MCF 10A (cell line): ENCODE measurements at regions not wholly inside any gene's neighbourhood (a gene's known extent, or its start where the extent isn't known, plus 50 kb on each side); places are given as distances from the start of the nearest gene placed in this dataset.

Source experiments
- BruUV-seq: library from RNA; stranded (reverse); fragments of 400-500 nt; replicated peaks from 2 replicates; lab custom pipeline; 2021; lab: Mats Ljungman, UMichigan
- CTCF ChIA-PET: fragments of 300-600 bp; sonication (Branson Sonifier 250); formaldehyde crosslinking; extraction: SDS; loops from one replicate; lab custom pipeline; 2021; ENCODE audit warnings: antibody characterized with exemption, inconsistent platforms; lab: Yijun Ruan, JAX
- POLR2A ChIA-PET: fragments of 300-600, 350-650 bp; sonication (Branson Sonifier 250); formaldehyde crosslinking; extraction: SDS; loops from one replicate; lab custom pipeline; 2020; ENCODE audit warnings: antibody characterized with exemption, inconsistent platforms; lab: Yijun Ruan, JAX
- DNase-seq: peaks from one replicate; pipeline ENCODE4 v3.0.0-alpha.2; 2018; ENCODE audit not compliant: unreplicated experiment
- H3K27ac Mint-ChIP-seq: one replicate; pipeline ENCODE4 v1.8.0; 2022; ENCODE audit warnings: mild to moderate bottlenecking, low read depth, mixed read lengths; ENCODE audit not compliant: unreplicated experiment
- H3K27me3 Mint-ChIP-seq: one replicate; pipeline ENCODE4 v1.8.0; 2022; ENCODE audit warnings: mixed read lengths; ENCODE audit not compliant: insufficient read depth, unreplicated experiment
- H3K36me3 Mint-ChIP-seq: one replicate; pipeline ENCODE4 v1.8.0; 2022; ENCODE audit warnings: mild to moderate bottlenecking, moderate library complexity, mixed read lengths; ENCODE audit not compliant: insufficient read depth, unreplicated experiment
- H3K4me1 Mint-ChIP-seq: one replicate; pipeline ENCODE4 v1.8.0; 2022; ENCODE audit warnings: mixed read lengths; ENCODE audit not compliant: insufficient read depth, unreplicated experiment
- H3K4me3 Mint-ChIP-seq: one replicate; pipeline ENCODE4 v1.8.0; 2022; ENCODE audit warnings: mild to moderate bottlenecking, moderate library complexity, mixed read lengths; ENCODE audit not compliant: unreplicated experiment
- H3K9me3 Mint-ChIP-seq: one replicate; pipeline ENCODE4 v1.8.0; 2022; ENCODE audit warnings: mixed read lengths; ENCODE audit not compliant: unreplicated experiment
- CTCF ChIP-seq: fragments of 200-600 bp; IDR thresholded peaks from one replicate; pipeline ENCODE4 v1.8.0; 2022; ENCODE audit warnings: antibody characterized with exemption, mild to moderate bottlenecking; ENCODE audit not compliant: unreplicated experiment
- intact Hi-C: fragments of 100-400 bp; cut with micrococcal nuclease; formaldehyde crosslinking; loops from 2 replicates; pipeline ENCODE4 v1.14.1; 2022

- H3K4me3 Mint-ChIP-seq = no peak overlapping the region
- H3K9me3 Mint-ChIP-seq = no peaks in the 10 kb centered on the region
- no peak for TF ChIP-seq CTCF
- ChIA-PET POLR2A (no interaction called here), CTCF (no interaction called here)
- H3K27me3 Mint-ChIP-seq = peaks cover 16% of the 10 kb centered on the region
- H3K4me1 Mint-ChIP-seq = peaks cover 4% of the 10 kb centered on the region
- H3K27ac Mint-ChIP-seq = no peak overlapping the region
- BruUV-seq = no TSS peak
- DNase-seq = no peak
- no peaks in the 10 kb centered on the region for H3K36me3 Mint-ChIP-seq
- intact Hi-C loops = no loop called here
These were observed 257.7 kb upstream of the PLET1 start for GRCh38 chr11:112518371-112518770.

- DNase-seq = no peak
- POLR2A ChIA-PET = no interaction called here
- no peaks in the 10 kb centered on the region for H3K36me3 Mint-ChIP-seq
- CTCF ChIA-PET = no interaction called here
- peaks cover 8% of the 10 kb centered on the region for H3K4me1 Mint-ChIP-seq
- intact Hi-C loops = no loop called here
- peaks cover 2% of the 10 kb centered on the region for H3K27me3 Mint-ChIP-seq
- no peak for TF ChIP-seq CTCF
- no TSS peak for BruUV-seq
- no peak overlapping the region for H3K27ac Mint-ChIP-seq
- H3K4me3 Mint-ChIP-seq = no peak overlapping the region
- no peaks in the 10 kb centered on the region for H3K9me3 Mint-ChIP-seq
These were observed 259.1 kb upstream of the PLET1 start for GRCh38 chr11:112519751-112520150.

GRCh38 chr11:112520354-112520753 lies 259.7 kb upstream of the PLET1 start:
- peaks cover 13% of the 10 kb centered on the region for H3K4me1 Mint-ChIP-seq
- no peaks in the 10 kb centered on the region for H3K27me3 Mint-ChIP-seq
- POLR2A ChIA-PET = no interaction called here
- no peak for TF ChIP-seq CTCF
- no peak for DNase-seq
- BruUV-seq = no TSS peak
- H3K36me3 Mint-ChIP-seq = no peaks in the 10 kb centered on the region
- H3K9me3 Mint-ChIP-seq = no peaks in the 10 kb centered on the region
- intact Hi-C loops = no loop called here
- H3K4me3 Mint-ChIP-seq = no peak overlapping the region
- CTCF ChIA-PET = interaction anchor here (1.1 to 1.5 kb wide), 2 partner anchors 227 to 275 kb away, joined by 3 to 4 read pairs; no protein-coding TSS in a partner anchor
- H3K27ac Mint-ChIP-seq = no peak overlapping the region

GRCh38 chr11:112522536-112522935 lies 261.9 kb upstream of the PLET1 start:
- Mint-ChIP-seq H3K4me1 (peaks cover 30% of the 10 kb centered on the region), H3K4me3 (no peak overlapping the region), H3K9me3 (no peaks in the 10 kb centered on the region), H3K27ac (no peak overlapping the region), H3K36me3 (no peaks in the 10 kb centered on the region), H3K27me3 (peaks cover 5% of the 10 kb centered on the region)
- ChIA-PET CTCF (interaction anchor here (0.6 kb wide), 1 partner anchor 242 kb away, joined by 3 read pairs; no protein-coding TSS in a partner anchor), POLR2A (interaction anchor here (2.0 kb wide), 1 partner anchor 11 kb away, joined by 7 read pairs; no protein-coding TSS in a partner anchor)
- no peak for DNase-seq
- no peak for TF ChIP-seq CTCF
- intact Hi-C loops = no loop called here
- no TSS peak for BruUV-seq
